Heart right ventricle (tissue), 16 donors: ENCODE measurements at regions not wholly inside any gene's neighbourhood (a gene's known extent, or its start where the extent isn't known, plus 50 kb on each side); places are given as distances from the start of the nearest gene placed in this dataset.

ENCODE experiments used
- ATAC-seq, 8 donors: fragments of 200-7000 bp; cut with Tn5 transposase; one replicate each; pipeline ENCODE4 v1.9.1; 2020; ENCODE audit warnings: mild to moderate bottlenecking in 8 of 8, moderate library complexity in 8 of 8, moderate number of reproducible peaks in 1 of 8
- DNase-seq, 2 donors: peaks; one replicate each; pipeline ENCODE4 v3.0.0-alpha.2; 2020
- H3K27ac ChIP-seq, 10 donors: fragments of 200-600 bp; sonication (generic) in 2 of 10; one replicate each; pipeline versions ENCODE4 v1.5.0 to v1.8.0; 2020 to 2022; ENCODE audit warnings: mild to moderate bottlenecking in 3 of 10
- H3K27me3 ChIP-seq, 7 donors: fragments of 200-600 bp; one replicate each; pipeline ENCODE4 v1.8.0; 2021 to 2022; ENCODE audit warnings: mild to moderate bottlenecking in 2 of 7
- H3K36me3 ChIP-seq, 9 donors: fragments of 200-600 bp; sonication (generic) in 1 of 9; one replicate each; pipeline versions ENCODE4 v1.5.0 to v1.8.0; 2020 to 2022; ENCODE audit warnings: mild to moderate bottlenecking in 2 of 9
- H3K4me1 ChIP-seq, 9 donors: fragments of 200-600 bp; sonication (generic) in 1 of 9; one replicate each; pipeline versions ENCODE4 v1.5.0 to v1.8.0; 2020 to 2022; ENCODE audit warnings: mild to moderate bottlenecking in 4 of 9
- H3K4me3 ChIP-seq, 10 donors: fragments of 200-600 bp; sonication (generic) in 2 of 10; one replicate each; pipeline versions ENCODE4 v1.5.0 to v1.8.0; 2020 to 2022; ENCODE audit warnings: mild to moderate bottlenecking in 7 of 10, moderate library complexity in 2 of 10
- H3K9me3 ChIP-seq, 11 donors: fragments of 200-600 bp in 10 of 11; sonication (generic) in 2 of 11; one replicate each; pipeline versions ENCODE4 v1.5.0 to v1.8.0; 2013 to 2022; ENCODE audit warnings: mild to moderate bottlenecking in 2 of 11, control low read depth in 1 of 11, moderate library complexity in 1 of 11
- WGBS, 2 donors: extraction: QIAGEN DNeasy Blood & Tissue Kit; methylation state at CpG; one replicate each; pipeline ENCODE4 v1.1.7; 2013; ENCODE audit warnings: inconsistent platforms in 1 of 2; 5-methylcytosine and 5-hydroxymethylcytosine counted together
- intact Hi-C, 10 donors: fragments of 100-400 bp; cut with DNase I; formaldehyde crosslinking; loops; one replicate each; pipeline versions ENCODE4 v1.11.1 to v1.14.2; 2022
- TF ChIP-seq, protein P1 (sequence below), 9 donors: fragments of 200-600 bp; sonication (generic) in 2 of 9; IDR thresholded peaks; one replicate each; pipeline versions ENCODE4 v1.5.0 to v1.8.0; 2021 to 2022; ENCODE audit warnings: antibody characterized with exemption in 9 of 9, mild to moderate bottlenecking in 5 of 9, moderate library complexity in 1 of 9
- donor health status: Arrhythmogenic right ventricular cardiomyopathy.
- donor health status: ischemic (EF 13 %, LVEDD 7.1; RV severe dilation, severe dysfunction).
- donor health status: healthy with polysubstance abuse.
- donor health status: DM: no; HTN: yes; CAD: no.
- donor health status: DM: no; HTN: no; CAD: no.
- donor health status: ischemic (EF 25% LVEDD 6.9; RV normal size, moderate dysfunction).
- donor health status: ischemic (EF 25% LVEDD 5.7; RV mildly dilated, moderate dysfunction).
- donor health status: healthy.
- donor health status: DM: yes; HTN: yes; CAD: no.
- donor health status: Ischemic cardiomyopathy.
- donor health status: ischemic (EF 35%, LVEDD 5.7; RV mildly dilated, moderate dysfunction).
- donor health status: nonischemic (EF 11% LVEDD 7.7; RV severe dilation, severe dysfunction).
- donor health status: DM: yes; HTN: yes; CAD: no.
- donor health status: PGD.
- donor health status: ischemic (EF 29% LVEDD 5.4; RV normal size, mild dysfunction).
- donor health status: nonischemic (EF 23%, LVEDD 6.1; RV moderate dilation, normal function).

DNA sequence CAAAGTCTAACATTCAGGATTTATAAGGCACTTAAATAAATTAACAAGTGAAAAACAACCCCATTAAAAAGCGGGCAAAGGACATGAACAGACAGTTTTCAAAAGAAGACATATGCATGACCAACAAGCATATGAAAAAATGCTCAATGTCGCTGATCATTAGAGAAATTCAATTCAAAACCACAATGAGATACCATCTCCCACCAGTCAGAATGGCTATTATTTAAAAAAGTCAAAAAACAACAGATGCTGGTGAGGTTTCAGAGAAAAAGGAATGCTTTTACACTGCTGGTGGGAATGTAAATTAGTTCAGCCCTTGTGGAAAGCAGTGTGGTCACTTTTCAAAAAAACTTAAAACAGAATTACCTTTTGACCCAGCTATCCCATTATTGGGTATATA, 60.7 kb upstream of the BDKRB2 start:
- Histone ChIP-seq H3K27ac (no peak overlapping the region), H3K4me1 (peaks cover 0 to 6% (median 0%) of the 10 kb centered on the region in 9 donors), H3K27me3 (peaks cover 0 to 4% (median 0%) of the 10 kb centered on the region in 7 donors), H3K4me3 (no peak overlapping the region), H3K36me3 (no peaks in the 10 kb centered on the region), H3K9me3 (peaks cover 0 to 41% (median 13%) of the 10 kb centered on the region in 11 donors)
- ATAC-seq (no peak), DNase-seq (no peak)
- 86 to 88% methylated on average over 2 of the region's 2 CpGs for WGBS, 2 donors
- TF ChIP-seq, protein P1, sequence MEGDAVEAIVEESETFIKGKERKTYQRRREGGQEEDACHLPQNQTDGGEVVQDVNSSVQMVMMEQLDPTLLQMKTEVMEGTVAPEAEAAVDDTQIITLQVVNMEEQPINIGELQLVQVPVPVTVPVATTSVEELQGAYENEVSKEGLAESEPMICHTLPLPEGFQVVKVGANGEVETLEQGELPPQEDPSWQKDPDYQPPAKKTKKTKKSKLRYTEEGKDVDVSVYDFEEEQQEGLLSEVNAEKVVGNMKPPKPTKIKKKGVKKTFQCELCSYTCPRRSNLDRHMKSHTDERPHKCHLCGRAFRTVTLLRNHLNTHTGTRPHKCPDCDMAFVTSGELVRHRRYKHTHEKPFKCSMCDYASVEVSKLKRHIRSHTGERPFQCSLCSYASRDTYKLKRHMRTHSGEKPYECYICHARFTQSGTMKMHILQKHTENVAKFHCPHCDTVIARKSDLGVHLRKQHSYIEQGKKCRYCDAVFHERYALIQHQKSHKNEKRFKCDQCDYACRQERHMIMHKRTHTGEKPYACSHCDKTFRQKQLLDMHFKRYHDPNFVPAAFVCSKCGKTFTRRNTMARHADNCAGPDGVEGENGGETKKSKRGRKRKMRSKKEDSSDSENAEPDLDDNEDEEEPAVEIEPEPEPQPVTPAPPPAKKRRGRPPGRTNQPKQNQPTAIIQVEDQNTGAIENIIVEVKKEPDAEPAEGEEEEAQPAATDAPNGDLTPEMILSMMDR (IDR thresholded peaks at IDR 0.05): no peak
- intact Hi-C loops: no loop called here

DNA sequence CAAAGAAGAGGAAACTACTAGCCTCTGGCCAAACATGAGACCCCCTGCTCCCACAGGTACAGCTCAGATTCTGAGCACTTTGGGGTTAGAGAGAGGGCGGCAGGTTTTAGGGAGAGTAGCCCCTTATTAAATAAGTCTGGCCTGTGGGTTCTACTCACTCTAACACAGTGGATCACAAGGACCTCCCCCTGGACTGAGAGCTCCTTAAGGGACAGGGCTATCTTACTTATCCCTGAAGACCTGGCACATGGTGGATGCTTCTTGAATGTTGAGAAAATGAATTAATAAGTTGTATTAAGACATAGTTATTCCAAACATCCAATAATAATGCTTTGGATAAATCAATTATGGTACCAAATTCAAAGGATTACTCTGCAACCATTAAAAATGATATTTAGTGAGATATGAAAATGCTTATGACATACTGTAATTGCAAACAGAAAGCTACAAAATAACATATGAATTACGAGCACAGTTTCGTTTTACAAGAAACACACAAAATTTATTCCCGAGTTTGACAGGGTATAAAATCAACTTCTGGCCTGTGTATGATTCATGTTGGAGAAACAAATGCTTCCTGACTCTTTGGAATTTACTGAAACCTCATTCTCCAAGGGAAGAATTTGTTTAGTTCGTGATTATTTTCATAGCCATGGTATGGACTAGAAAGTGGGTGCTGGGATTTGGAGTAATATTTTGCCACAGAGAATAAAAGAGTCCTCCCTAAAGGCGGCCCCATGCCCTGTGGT, 59.3 kb upstream of the BDKRB2 start:
- 86% methylated on average over 6 of the region's 6 CpGs for WGBS, 2 donors
- Histone ChIP-seq H3K36me3 (no peaks in the 10 kb centered on the region), H3K4me1 (peaks cover 0 to 6% (median 0%) of the 10 kb centered on the region in 9 donors), H3K4me3 (no peak overlapping the region), H3K27ac (no peak overlapping the region), H3K9me3 (peaks cover 0 to 36% (median 11%) of the 10 kb centered on the region in 11 donors), H3K27me3 (peaks cover 0 to 4% (median 0%) of the 10 kb centered on the region in 7 donors)
- TF ChIP-seq, protein P1 (IDR thresholded peaks at IDR 0.05): no peak
- ATAC-seq (no peak), DNase-seq (no peak)
- intact Hi-C loops: no loop called here

DNA sequence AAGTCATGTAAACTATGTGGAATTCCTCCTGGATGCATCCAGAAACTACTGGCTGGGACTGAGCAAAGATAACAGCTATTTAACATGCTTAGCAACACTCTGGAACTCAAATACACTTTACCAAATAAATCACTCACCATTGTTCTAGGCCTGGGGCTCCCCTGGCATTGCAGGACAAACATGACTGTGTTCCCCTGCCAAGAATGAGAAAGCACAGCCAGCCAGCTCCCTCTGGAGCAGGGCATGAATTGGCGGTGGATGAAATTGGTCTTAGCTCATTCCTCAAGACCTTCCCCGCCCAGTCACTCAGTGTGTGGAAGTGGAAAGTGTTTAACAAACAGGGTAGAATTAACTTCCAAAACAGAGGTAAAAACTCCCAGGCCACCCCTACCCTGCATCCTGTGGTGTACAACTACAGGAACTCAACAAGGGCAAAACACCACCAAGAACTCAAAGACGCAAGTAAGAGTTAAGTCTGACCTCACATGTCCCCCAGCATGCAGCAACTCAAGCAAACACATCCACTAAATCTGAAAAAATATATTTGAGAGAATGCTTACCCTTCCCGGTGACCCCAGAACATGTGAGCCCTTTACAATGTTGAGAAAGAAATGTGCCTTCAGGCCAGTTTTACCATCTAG, 58.4 kb upstream of the BDKRB2 start:
- Histone ChIP-seq H3K4me1 (peaks cover 0 to 6% (median 0%) of the 10 kb centered on the region in 9 donors), H3K9me3 (peaks cover 0 to 36% (median 11%) of the 10 kb centered on the region in 11 donors), H3K27me3 (peaks cover 0 to 4% (median 0%) of the 10 kb centered on the region in 7 donors), H3K36me3 (no peaks in the 10 kb centered on the region), H3K4me3 (no peak overlapping the region), H3K27ac (peak overlapping the region in 1 of 10 donors; percentile 7)
- WGBS, 2 donors: 69 to 80% methylated on average over 4 of the region's 4 CpGs
- ATAC-seq (peak in 6 of 8 donors; percentile 46 to 88 (median 70)), DNase-seq (no peak)
- TF ChIP-seq, protein P1 (IDR thresholded peaks at IDR 0.05): no peak
- intact Hi-C loops: no loop called here

DNA sequence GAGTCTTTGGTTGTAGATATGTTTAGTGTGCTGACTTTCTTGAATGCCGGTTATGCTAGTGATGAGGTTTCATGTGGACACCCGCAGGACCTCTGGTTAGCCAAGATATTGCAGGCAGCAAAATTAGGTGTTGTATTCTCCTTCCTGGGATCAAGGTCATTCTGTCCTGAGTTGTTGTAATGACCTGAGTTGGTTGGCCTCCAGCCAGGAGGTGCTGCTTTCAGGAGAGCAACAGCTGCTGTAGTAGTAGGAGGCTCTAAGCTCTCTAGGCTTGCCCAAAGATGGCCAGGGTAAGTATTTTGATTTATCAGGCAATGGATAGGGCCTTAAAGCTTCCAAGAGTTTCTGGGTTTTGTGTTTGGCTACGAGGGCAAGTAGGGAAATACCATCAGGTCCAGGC, 56.0 kb upstream of the BDKRB2 start:
- intact Hi-C loops: no loop called here
- Histone ChIP-seq H3K27me3 (peaks cover 0 to 5% (median 0%) of the 10 kb centered on the region in 7 donors), H3K4me3 (no peak overlapping the region), H3K36me3 (no peaks in the 10 kb centered on the region), H3K9me3 (peaks cover 0 to 25% (median 2%) of the 10 kb centered on the region in 11 donors), H3K4me1 (peaks cover 0 to 6% (median 0%) of the 10 kb centered on the region in 9 donors), H3K27ac (no peak overlapping the region)
- 80 to 92% methylated on average over 3 of the region's 3 CpGs for WGBS, 2 donors
- no peak for ATAC-seq
- TF ChIP-seq, protein P1 (IDR thresholded peaks at IDR 0.05): no peak
- no peak for DNase-seq
